Right renal pelvis (tissue), 4 donors: ENCODE measurements at regions not wholly inside any gene's neighbourhood (a gene's known extent, or its start where the extent isn't known, plus 50 kb on each side); places are given as distances from the start of the nearest gene placed in this dataset.
"Not testable (repeated sequence)": the region's sequence is repeated elsewhere in the genome, so short reads cannot be mapped to it uniquely, and the experiment has no call there.

ENCODE experiments used
- DNase-seq, 4 donors: peaks; one replicate each; pipeline ENCODE4 v3.0.0-alpha.2; 2013; ENCODE audit warnings: low read depth in 4 of 4, low spot score in 3 of 4, missing footprints in 1 of 4

- DNase-seq, result no peak
These were observed 593.8 kb upstream of the GRM3 start for GRCh38 chr7:86049910-86050309.

DNA sequence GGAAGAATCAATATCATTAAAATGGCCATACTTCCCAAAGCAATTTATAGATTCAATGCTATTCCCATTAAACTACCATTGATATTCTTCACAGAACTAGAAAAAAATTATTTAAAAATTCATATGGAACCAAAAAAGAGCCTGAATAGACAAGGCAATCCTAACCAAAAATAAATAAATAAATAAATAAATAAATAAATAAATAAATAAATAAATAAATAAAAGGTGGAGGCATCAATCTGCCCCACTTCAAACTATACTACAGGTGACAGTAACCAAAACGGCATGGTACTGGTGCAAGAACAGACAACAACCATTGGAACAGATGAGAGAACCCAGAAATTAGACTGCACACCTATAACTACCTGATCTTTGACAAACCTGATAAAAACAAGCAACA lies 598.5 kb upstream of the GRM3 start:
- DNase-seq, result not testable (repeated sequence)

GRCh38 chr7:86025807-86026206 lies 617.9 kb upstream of the GRM3 start:
- no peak for DNase-seq

- DNase-seq, result no peak
These were observed 630.0 kb upstream of the GRM3 start for GRCh38 chr7:86013662-86014061.

DNA sequence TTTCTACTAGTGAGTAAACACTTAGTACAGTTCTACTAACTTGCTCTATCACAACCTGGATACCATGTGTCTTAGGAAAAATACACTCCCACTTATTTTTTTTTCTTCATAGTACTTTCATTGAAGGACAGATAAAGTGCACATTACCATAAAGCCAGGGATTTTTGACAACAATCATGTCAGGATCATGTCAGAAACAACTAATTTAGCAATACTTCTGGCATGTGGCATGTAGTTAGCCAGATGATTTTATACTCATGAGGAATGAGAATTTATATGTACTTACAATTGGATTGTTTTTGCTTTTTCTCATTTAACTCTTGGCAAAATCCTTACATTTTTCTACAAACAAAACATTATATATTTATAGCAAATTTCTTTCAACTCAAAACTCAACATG lies 630.7 kb upstream of the GRM3 start:
- no peak for DNase-seq

DNA sequence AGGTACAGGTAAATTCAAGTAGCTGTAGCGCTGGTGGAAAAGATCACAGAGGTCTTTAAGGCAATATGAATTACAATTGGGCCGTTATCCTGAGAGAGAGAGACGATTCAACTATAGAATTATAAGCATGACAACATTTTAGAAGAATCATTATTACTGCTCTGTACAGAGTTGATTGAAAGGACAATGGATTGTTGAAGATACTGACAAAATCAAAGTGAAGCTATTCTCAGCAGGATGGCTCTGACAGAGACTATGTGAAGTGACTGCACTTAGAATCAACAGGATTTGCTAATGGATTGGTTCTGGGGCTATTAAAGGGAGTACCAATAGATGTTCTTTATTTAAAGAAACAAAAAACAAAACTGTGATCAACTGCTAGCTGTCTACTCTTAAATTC lies 634.8 kb upstream of the GRM3 start:
- no peak for DNase-seq

- DNase-seq, result no peak
These were observed 636.8 kb upstream of the GRM3 start for GRCh38 chr7:86006909-86007308.

- no peak for DNase-seq
These were observed 640.9 kb upstream of the GRM3 start for GRCh38 chr7:86002858-86003257.

GRCh38 chr7:85997515-85997914 lies 646.2 kb upstream of the GRM3 start:
- DNase-seq, result no peak

DNA sequence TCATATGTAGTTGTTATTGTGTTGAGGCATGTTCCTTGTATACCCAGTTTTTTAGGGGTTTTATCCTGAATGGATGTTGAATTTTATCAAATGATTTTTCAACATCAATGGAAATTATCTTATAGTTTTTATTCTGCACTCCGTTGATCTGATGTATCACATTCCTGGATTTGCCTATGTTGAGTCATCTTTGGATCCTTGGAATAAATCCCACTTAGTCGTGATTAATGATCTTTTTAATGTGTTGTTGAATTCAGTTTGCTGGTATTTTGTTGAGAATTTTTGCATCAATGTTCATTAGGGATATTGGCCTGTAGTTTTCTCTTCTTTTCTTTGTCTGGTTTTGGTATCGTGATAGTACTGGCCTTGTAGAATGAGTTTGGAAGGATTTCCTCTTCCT lies 648.6 kb upstream of the GRM3 start:
- no peak for DNase-seq

DNA sequence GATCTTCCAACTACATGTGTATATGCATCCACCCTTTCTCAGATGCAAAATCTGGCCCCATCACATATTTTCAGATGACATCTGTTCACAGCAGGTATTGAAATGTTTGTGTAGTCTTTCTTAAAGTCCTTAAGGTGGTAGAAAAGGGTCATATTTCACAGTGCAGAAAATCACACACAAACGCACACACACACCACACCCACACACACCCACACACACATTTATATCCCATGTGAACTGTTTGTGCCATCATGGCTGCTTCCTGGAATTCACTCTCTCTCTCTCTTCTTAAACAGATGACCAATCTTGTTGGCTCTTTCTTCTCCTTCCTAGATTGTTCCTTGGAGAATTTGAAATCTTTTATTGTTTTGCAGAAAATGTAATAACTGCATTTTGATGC lies 663.0 kb upstream of the GRM3 start:
- DNase-seq, result no peak

GRCh38 chr7:85974176-85974575 lies 669.5 kb upstream of the GRM3 start:
- no peak for DNase-seq

DNA sequence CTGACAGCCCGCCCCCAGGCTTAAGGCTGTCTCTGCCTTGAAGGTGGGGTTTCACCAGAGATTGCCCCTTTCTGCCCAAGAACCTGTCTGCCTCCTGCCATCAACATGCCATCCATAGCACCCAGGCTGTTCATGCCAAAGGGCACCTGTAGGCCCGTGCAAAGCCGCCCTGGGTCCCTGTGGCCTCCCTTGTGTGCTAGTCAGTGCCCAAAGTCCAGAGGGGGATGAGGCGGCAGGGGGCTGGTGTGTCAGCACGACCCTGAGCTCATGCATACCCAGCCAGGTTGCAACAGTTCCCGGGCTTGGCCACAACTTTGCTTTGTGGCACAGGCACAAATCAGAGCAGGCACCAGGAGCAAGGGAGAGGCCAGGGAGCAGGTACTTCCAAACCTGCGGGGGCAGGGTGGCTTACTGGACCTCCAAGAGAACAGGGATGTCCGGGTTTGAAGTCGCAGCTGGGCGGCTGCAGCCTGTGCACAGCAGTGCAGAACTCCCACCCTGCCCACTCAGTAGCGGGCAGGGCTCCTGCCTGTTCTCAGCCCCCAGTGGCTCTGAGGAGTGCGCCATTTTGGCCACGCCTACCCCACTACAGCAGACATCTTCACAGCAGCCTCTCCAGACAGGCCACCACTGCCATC lies 671.1 kb upstream of the GRM3 start:
- DNase-seq, result no peak

GRCh38 chr7:85954961-85955360 lies 688.7 kb upstream of the GRM3 start:
- DNase-seq, result no peak

- DNase-seq, result no peak
These were observed 692.8 kb upstream of the GRM3 start for GRCh38 chr7:85950871-85951270.

GRCh38 chr7:85950418-85950817 lies 693.3 kb upstream of the GRM3 start:
- DNase-seq, result no peak

- no peak for DNase-seq
These were observed 695.9 kb upstream of the GRM3 start for GRCh38 chr7:85947767-85948166.

DNA sequence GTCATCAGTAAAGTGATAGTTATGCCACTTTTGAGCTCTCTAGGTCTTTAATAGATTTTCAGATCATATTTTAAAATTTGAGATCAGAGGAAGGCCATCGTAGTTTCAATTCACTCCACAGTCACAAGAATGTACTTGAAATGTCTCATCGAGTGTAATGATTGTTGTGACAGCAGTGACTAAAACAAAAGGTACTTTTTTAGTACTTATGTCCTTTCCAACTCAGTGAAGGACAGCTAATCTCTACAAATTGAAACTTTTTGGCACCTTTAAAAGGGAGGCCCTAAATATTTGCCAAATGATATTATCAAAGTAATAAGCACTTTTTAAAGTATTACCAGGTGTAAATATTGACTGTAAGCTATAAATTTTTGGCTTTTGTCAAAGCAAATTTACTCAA lies 702.9 kb upstream of the GRM3 start:
- no peak for DNase-seq

- DNase-seq, result no peak
These were observed 711.8 kb upstream of the GRM3 start for GRCh38 chr7:85931919-85932318.

DNA sequence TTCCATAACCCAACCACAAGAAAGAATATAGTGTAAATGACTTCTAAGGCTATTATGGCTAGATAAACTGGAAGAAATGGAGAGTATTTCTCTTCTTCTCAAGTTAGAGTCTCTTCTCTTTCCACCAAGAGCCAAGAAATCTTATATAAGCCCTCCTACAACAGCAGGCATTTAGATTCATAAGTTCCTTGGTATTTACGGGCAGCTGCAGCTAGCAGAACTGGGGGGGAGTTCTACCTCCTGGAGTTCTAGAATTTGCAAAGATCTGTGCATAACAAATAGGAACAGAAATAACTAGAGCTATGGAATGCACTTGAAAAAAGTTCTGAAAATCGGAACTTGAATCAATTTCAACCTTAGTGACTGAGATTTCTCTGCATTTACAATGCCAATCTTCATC lies 715.2 kb upstream of the GRM3 start:
- DNase-seq, result no peak

- no peak for DNase-seq
These were observed 716.5 kb upstream of the GRM3 start for GRCh38 chr7:85927226-85927625.

GRCh38 chr7:85924062-85924461 lies 719.6 kb upstream of the GRM3 start:
- DNase-seq, result no peak

DNA sequence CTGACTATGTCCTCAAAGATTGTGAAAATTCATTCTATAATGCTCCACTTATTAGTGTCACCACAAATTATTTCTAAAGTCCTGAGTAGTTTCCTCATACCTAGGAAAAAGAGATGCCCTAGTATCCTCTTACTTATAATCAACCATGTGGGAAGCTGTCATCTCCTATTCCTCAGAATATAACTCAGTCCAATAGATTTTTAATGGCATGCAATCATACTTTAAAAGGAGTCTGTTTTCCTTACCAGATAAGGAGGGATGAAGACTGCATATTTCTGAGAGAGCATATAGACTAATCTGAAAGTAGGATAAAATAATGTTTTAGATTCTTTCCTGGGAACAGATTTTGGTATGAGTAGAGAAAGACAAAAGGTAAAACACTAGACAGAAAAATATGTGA lies 727.7 kb upstream of the GRM3 start:
- DNase-seq, result no peak
